ENCODE measurements at regions not wholly inside any gene's neighbourhood (a gene's known extent, or its start where the extent isn't known, plus 50 kb on each side); places are given as distances from the start of the nearest gene placed in this dataset.

DNA sequence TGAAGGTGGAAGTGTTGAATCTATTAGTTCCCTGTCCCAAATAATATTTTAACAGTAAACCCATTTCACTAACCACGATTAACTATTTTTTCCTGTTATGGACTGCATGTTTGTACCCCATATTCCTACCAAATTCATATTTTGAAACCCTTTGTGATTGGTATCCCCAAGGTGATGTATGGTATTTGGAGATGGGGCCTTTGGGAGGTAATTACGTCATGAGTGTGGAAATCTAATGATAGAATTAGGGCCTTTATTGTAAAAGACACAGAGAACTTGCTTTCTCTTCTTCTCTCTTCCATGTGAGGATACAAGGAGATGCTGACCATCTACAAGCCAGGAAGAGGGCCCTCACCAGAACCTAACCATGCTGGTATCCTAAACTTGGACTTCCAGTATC lies 744.7 kb downstream of the DTWD2 start:
- Histone ChIP-seq H3K4me3 (ENCODE audit: low read depth in 1 of 2, low read length in 2 of 2) (no peak overlapping the region), H3K36me3 (ENCODE audit: control insufficient read depth in 1 of 2, insufficient read depth in 2 of 2, low read length in 2 of 2) (no peaks in the 10 kb centered on the region), H3K27ac (ENCODE audit: low read depth, low read length) (no peak overlapping the region), H3K27me3 (ENCODE audit: control insufficient read depth in 1 of 2, insufficient read depth in 2 of 2, low read length in 2 of 2) (no peaks in the 10 kb centered on the region), H3K9ac (ENCODE audit: low read depth in 1 of 2, low read length in 2 of 2) (no peak overlapping the region), H3K4me1 (ENCODE audit: control insufficient read depth in 1 of 2, insufficient read depth in 2 of 2, low read length in 2 of 2) (no peaks in the 10 kb centered on the region), H3K9me3 (ENCODE audit: control insufficient read depth in 1 of 2, low read length in 2 of 2) (peaks cover 9 to 13% of the 10 kb centered on the region in 2 donors)

DNA sequence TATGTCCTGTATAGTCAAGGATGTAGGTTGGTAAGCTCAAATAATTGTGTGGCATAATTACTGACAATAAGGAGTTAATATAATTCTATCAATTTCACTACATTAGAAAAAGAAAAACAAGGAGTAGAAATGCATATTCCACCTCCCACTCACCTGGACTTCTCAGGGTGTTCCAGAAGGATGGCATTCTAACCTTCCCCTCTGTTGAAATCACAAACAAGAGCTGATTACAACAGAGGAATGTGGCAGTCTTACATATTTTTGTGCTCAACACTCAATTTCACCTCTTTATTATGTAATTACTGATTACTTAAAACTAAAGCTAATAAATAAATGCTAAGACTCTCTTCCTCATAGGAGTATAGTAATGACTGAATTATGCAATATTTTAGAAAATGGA lies 745.3 kb downstream of the DTWD2 start:
- H3K4me1 ChIP-seq (ENCODE audit: control insufficient read depth in 1 of 2, insufficient read depth in 2 of 2, low read length in 2 of 2), result no peaks in the 10 kb centered on the region
- H3K36me3 ChIP-seq (ENCODE audit: control insufficient read depth in 1 of 2, insufficient read depth in 2 of 2, low read length in 2 of 2), result no peaks in the 10 kb centered on the region
- H3K4me3 ChIP-seq (ENCODE audit: low read depth in 1 of 2, low read length in 2 of 2), result no peak overlapping the region
- peaks cover 9% of the 10 kb centered on the region in 2 donors for H3K9me3 ChIP-seq (ENCODE audit: control insufficient read depth in 1 of 2, low read length in 2 of 2)
- H3K9ac ChIP-seq (ENCODE audit: low read depth in 1 of 2, low read length in 2 of 2), result no peak overlapping the region
- H3K27ac ChIP-seq (ENCODE audit: low read depth, low read length), result no peak overlapping the region
- no peaks in the 10 kb centered on the region for H3K27me3 ChIP-seq (ENCODE audit: control insufficient read depth in 1 of 2, insufficient read depth in 2 of 2, low read length in 2 of 2)

DNA sequence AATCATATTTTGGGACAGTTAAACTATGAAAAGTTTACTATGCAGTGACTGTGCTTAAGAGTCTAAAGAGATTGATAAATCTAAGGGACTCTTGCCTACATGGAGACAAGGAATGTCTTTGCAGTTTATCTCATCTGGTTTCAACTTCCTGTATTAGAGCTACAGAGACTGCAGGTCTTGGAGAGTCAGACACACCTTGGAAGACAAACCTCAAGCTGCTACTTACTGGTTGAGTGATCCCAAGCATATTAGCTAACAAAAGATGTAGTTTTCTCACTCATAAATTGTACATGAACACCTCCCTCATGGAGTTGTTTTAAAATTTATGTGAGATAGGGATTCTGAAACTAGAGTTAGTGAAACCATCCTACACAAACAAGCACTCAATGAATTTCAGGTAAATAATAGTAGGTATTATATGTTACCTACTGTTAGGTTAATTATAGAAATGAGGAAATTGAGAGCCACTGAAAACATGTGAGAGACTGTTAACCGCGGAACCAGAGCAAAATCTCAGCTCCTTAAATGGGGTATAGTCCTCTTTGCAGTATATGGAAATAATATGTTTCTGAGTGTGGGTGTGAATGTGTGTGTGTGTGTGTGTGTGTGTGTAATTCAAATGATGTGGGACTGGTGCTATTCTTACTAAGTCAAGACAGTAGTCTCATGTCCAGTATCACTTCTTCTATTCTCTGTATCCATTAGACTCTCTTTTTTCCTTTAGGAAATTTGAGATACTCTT lies 752.1 kb downstream of the DTWD2 start:
- Histone ChIP-seq H3K36me3 (ENCODE audit: control insufficient read depth in 1 of 2, insufficient read depth in 2 of 2, low read length in 2 of 2) (no peaks in the 10 kb centered on the region), H3K4me3 (ENCODE audit: low read depth in 1 of 2, low read length in 2 of 2) (no peak overlapping the region), H3K27me3 (ENCODE audit: control insufficient read depth in 1 of 2, insufficient read depth in 2 of 2, low read length in 2 of 2) (no peaks in the 10 kb centered on the region), H3K9me3 (ENCODE audit: control insufficient read depth in 1 of 2, low read length in 2 of 2) (no peaks in the 10 kb centered on the region), H3K9ac (ENCODE audit: low read depth in 1 of 2, low read length in 2 of 2) (no peak overlapping the region), H3K4me1 (ENCODE audit: control insufficient read depth in 1 of 2, insufficient read depth in 2 of 2, low read length in 2 of 2) (no peaks in the 10 kb centered on the region), H3K27ac (ENCODE audit: low read depth, low read length) (no peak overlapping the region)

DNA sequence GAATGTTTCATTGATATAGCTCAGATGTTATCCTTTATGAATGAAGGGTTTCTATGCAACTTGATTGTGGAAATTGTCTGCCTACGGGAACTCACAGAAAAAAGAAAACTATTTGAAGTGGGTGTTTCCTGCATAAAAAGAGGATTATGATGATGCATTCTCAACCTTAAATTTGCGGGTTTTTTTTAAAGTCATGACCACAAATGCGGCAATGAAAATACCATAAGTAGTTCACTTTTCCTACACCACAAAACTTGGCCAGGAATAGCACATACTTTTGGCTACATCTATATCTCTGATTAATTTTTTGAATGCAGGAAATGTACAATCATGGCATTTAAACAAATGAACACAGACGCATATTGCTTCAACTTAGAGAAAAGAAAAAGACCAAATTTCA lies 754.7 kb downstream of the DTWD2 start:
- H3K4me3 ChIP-seq (ENCODE audit: low read depth in 1 of 2, low read length in 2 of 2), result no peak overlapping the region
- no peaks in the 10 kb centered on the region for H3K4me1 ChIP-seq (ENCODE audit: control insufficient read depth in 1 of 2, insufficient read depth in 2 of 2, low read length in 2 of 2)
- no peak overlapping the region for H3K27ac ChIP-seq (ENCODE audit: low read depth, low read length)
- H3K9ac ChIP-seq (ENCODE audit: low read depth in 1 of 2, low read length in 2 of 2), result no peak overlapping the region
- H3K27me3 ChIP-seq (ENCODE audit: control insufficient read depth in 1 of 2, insufficient read depth in 2 of 2, low read length in 2 of 2), result no peaks in the 10 kb centered on the region
- H3K9me3 ChIP-seq (ENCODE audit: control insufficient read depth in 1 of 2, low read length in 2 of 2), result no peaks in the 10 kb centered on the region
- H3K36me3 ChIP-seq (ENCODE audit: control insufficient read depth in 1 of 2, insufficient read depth in 2 of 2, low read length in 2 of 2), result no peaks in the 10 kb centered on the region

DNA sequence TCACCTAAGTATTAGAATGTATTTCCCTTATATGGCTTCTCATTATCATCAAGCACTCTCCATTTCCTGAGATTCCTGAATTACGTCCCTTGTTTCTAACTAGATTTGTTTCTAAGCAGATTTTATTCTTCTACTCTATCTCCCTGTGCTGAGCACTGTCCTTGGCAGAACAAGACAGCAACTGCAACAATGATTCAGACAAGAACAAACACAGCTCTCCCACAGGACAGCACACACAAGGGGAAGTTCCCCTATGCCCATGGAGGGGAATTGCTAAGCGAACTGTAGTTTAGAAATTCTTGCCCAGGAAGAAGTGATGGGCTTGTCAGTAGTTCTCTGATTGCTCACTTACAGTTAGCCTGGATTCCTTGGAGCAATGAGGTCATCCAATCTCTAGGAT lies 759.9 kb downstream of the DTWD2 start:
- no peak overlapping the region for H3K27ac ChIP-seq (ENCODE audit: low read depth, low read length)
- no peaks in the 10 kb centered on the region for H3K36me3 ChIP-seq (ENCODE audit: control insufficient read depth in 1 of 2, insufficient read depth in 2 of 2, low read length in 2 of 2)
- H3K9me3 ChIP-seq (ENCODE audit: control insufficient read depth in 1 of 2, low read length in 2 of 2), result no peaks in the 10 kb centered on the region
- H3K4me3 ChIP-seq (ENCODE audit: low read depth in 1 of 2, low read length in 2 of 2), result no peak overlapping the region
- H3K4me1 ChIP-seq (ENCODE audit: control insufficient read depth in 1 of 2, insufficient read depth in 2 of 2, low read length in 2 of 2), result no peaks in the 10 kb centered on the region
- no peak overlapping the region for H3K9ac ChIP-seq (ENCODE audit: low read depth in 1 of 2, low read length in 2 of 2)
- no peaks in the 10 kb centered on the region for H3K27me3 ChIP-seq (ENCODE audit: control insufficient read depth in 1 of 2, insufficient read depth in 2 of 2, low read length in 2 of 2)

DNA sequence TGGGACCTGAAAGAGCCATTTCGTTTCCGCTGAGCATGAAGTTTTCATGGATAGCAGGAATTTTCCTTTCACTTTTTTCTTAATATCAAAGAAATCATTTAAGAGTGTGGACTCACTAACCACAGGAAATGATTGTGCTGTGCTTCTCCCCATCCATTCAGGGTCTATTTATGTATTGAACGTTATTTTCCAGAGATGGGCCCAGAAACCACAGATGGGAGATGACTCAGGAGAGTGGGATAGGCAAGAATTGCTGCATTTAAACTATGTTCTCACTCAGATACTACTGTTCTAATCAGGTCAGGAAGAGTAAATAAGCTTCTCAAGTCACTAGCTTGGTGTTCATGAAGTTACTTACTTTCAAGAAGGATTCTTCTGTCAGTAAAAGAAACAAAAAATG lies 763.8 kb downstream of the DTWD2 start:
- Histone ChIP-seq H3K36me3 (ENCODE audit: control insufficient read depth in 1 of 2, insufficient read depth in 2 of 2, low read length in 2 of 2) (no peaks in the 10 kb centered on the region), H3K4me1 (ENCODE audit: control insufficient read depth in 1 of 2, insufficient read depth in 2 of 2, low read length in 2 of 2) (no peaks in the 10 kb centered on the region), H3K27me3 (ENCODE audit: control insufficient read depth in 1 of 2, insufficient read depth in 2 of 2, low read length in 2 of 2) (no peaks in the 10 kb centered on the region), H3K9me3 (ENCODE audit: control insufficient read depth in 1 of 2, low read length in 2 of 2) (no peaks in the 10 kb centered on the region), H3K27ac (ENCODE audit: low read depth, low read length) (no peak overlapping the region), H3K4me3 (ENCODE audit: low read depth in 1 of 2, low read length in 2 of 2) (no peak overlapping the region), H3K9ac (ENCODE audit: low read depth in 1 of 2, low read length in 2 of 2) (no peak overlapping the region)

DNA sequence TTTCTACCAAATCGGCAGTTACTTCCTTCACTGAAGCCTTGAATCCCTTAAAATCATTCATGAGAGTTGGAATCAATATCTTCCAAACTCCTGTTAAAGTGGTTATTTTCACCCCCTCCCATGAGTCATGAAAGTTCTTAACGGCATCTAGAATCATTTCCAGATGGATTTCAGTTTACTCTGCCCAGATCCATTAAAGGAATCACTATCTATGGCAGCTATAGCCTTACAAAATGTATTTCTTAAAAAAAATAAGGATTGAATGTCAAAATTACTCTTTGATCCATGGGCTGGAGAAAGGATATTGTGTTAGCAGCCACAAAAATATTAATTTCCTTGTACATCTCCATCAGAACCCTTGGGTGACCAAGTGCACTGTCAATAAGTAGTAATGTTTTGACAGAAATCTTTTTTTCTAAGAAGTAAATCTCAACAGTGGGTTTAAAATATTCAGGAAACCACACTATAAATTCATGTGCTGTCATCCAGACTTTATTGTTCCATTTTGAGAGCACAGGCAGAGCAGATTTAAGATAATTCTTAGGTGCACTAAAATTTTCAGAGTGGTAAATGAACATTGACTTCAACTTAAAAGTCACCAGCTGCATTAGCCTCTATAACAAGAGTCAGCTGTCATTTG lies 767.7 kb downstream of the DTWD2 start:
- H3K9me3 ChIP-seq (ENCODE audit: control insufficient read depth in 1 of 2, low read length in 2 of 2), result no peaks in the 10 kb centered on the region
- no peak overlapping the region for H3K27ac ChIP-seq (ENCODE audit: low read depth, low read length)
- H3K4me1 ChIP-seq (ENCODE audit: control insufficient read depth in 1 of 2, insufficient read depth in 2 of 2, low read length in 2 of 2), result no peaks in the 10 kb centered on the region
- H3K27me3 ChIP-seq (ENCODE audit: control insufficient read depth in 1 of 2, insufficient read depth in 2 of 2, low read length in 2 of 2), result no peaks in the 10 kb centered on the region
- H3K4me3 ChIP-seq (ENCODE audit: low read depth in 1 of 2, low read length in 2 of 2), result no peak overlapping the region
- H3K9ac ChIP-seq (ENCODE audit: low read depth in 1 of 2, low read length in 2 of 2), result no peak overlapping the region
- no peaks in the 10 kb centered on the region for H3K36me3 ChIP-seq (ENCODE audit: control insufficient read depth in 1 of 2, insufficient read depth in 2 of 2, low read length in 2 of 2)

DNA sequence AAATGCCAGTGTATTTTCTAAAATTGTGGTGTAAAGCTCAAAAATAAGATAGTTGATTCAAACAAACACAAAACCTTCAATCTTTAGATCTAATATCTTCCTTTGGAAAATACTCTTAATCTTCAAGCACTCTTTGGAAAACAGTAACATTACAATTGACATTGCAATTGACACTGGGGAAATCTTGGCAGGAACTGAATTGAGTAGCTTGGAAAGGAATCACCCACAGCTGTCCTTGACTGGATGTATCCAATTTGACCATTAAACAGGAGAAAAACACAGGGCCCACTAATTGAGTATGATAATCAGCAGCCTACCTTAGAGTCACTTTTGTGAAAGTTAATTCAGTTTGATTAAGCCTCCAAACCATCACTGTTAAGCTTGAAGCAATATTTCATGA lies 776.7 kb downstream of the DTWD2 start:
- H3K4me3 ChIP-seq (ENCODE audit: low read depth in 1 of 2, low read length in 2 of 2), result no peak overlapping the region
- no peak overlapping the region for H3K9ac ChIP-seq (ENCODE audit: low read depth in 1 of 2, low read length in 2 of 2)
- no peak overlapping the region for H3K27ac ChIP-seq (ENCODE audit: low read depth, low read length)
- peaks cover 10 to 13% of the 10 kb centered on the region in 2 donors for H3K9me3 ChIP-seq (ENCODE audit: control insufficient read depth in 1 of 2, low read length in 2 of 2)
- no peaks in the 10 kb centered on the region for H3K36me3 ChIP-seq (ENCODE audit: control insufficient read depth in 1 of 2, insufficient read depth in 2 of 2, low read length in 2 of 2)
- H3K27me3 ChIP-seq (ENCODE audit: control insufficient read depth in 1 of 2, insufficient read depth in 2 of 2, low read length in 2 of 2), result no peaks in the 10 kb centered on the region
- H3K4me1 ChIP-seq (ENCODE audit: control insufficient read depth in 1 of 2, insufficient read depth in 2 of 2, low read length in 2 of 2), result no peaks in the 10 kb centered on the region

DNA sequence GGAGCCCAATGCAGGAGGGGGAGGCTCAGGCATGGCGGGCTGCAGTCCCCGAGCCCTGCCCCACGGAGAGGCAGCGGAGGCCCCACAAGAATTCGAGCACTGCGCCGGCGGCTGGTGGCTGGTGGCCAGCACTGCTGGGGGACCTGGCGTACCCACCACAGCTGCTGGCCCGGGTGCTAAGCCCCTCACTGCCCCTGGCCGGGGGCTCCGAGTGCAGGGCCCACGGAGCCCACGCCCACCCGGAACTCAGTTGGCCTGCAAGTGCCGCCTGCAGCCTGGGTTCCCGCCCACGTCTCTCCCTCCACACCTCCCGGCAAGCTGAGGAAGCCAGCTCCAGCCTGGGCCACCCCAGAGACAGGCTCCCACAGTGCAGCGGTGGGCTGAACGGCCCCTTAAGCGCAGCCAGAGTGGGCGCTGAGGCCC lies 780.3 kb downstream of the DTWD2 start:
- Histone ChIP-seq H3K9ac (ENCODE audit: low read depth in 1 of 2, low read length in 2 of 2) (no peak overlapping the region), H3K36me3 (ENCODE audit: control insufficient read depth in 1 of 2, insufficient read depth in 2 of 2, low read length in 2 of 2) (no peaks in the 10 kb centered on the region), H3K4me3 (ENCODE audit: low read depth in 1 of 2, low read length in 2 of 2) (no peak overlapping the region), H3K27ac (ENCODE audit: low read depth, low read length) (no peak overlapping the region), H3K4me1 (ENCODE audit: control insufficient read depth in 1 of 2, insufficient read depth in 2 of 2, low read length in 2 of 2) (no peaks in the 10 kb centered on the region), H3K27me3 (ENCODE audit: control insufficient read depth in 1 of 2, insufficient read depth in 2 of 2, low read length in 2 of 2) (no peaks in the 10 kb centered on the region), H3K9me3 (ENCODE audit: control insufficient read depth in 1 of 2, low read length in 2 of 2) (peaks cover 10 to 13% of the 10 kb centered on the region in 2 donors)

DNA sequence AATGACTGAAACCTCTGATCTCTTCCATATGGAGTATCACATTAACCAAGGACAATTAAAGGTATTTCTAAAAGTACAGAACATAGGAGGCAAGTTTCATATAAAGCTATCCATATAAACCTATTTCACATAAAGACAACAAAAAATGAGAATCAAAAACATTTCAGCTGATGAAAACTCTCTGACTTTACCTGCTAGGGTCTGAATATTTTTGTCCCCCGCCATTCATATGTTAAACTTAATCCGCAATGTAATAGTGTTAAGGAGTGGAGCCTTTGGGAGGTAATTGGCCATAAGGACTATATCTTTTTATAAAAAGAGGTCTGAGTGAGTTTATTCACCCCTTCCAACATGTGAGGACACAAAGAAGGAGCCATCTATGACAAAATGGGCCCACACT lies 788.5 kb downstream of the DTWD2 start:
- Histone ChIP-seq H3K9me3 (ENCODE audit: control insufficient read depth in 1 of 2, low read length in 2 of 2) (no peaks in the 10 kb centered on the region), H3K9ac (ENCODE audit: low read depth in 1 of 2, low read length in 2 of 2) (no peak overlapping the region), H3K27me3 (ENCODE audit: control insufficient read depth in 1 of 2, insufficient read depth in 2 of 2, low read length in 2 of 2) (no peaks in the 10 kb centered on the region), H3K27ac (ENCODE audit: low read depth, low read length) (no peak overlapping the region), H3K4me3 (ENCODE audit: low read depth in 1 of 2, low read length in 2 of 2) (no peak overlapping the region), H3K36me3 (ENCODE audit: control insufficient read depth in 1 of 2, insufficient read depth in 2 of 2, low read length in 2 of 2) (no peaks in the 10 kb centered on the region), H3K4me1 (ENCODE audit: control insufficient read depth in 1 of 2, insufficient read depth in 2 of 2, low read length in 2 of 2) (no peaks in the 10 kb centered on the region)
